H9 (cell line): ENCODE measurements at regions not wholly inside any gene's neighbourhood (a gene's known extent, or its start where the extent isn't known, plus 50 kb on each side); places are given as distances from the start of the nearest gene placed in this dataset.

Source experiments
- DNase-seq: peaks from one replicate; pipeline ENCODE4 v3.0.0-alpha.2; 2017
- H2AFZ ChIP-seq: one replicate; pipeline ENCODE4 v1.6.1; 2013; ENCODE audit warnings: mild to moderate bottlenecking, low read length, control low read depth, moderate library complexity
- H2AK5ac ChIP-seq: 2 replicates; pipeline ENCODE4 v1.6.1; 2013; ENCODE audit warnings: low read length, control low read depth, mixed read lengths; ENCODE audit not compliant: insufficient read length
- H2BK120ac ChIP-seq: one replicate; pipeline ENCODE4 v1.6.1; 2013; ENCODE audit warnings: low read depth, mild to moderate bottlenecking, low read length, control low read depth, inconsistent platforms; ENCODE audit not compliant: poor library complexity, severe bottlenecking
- H2BK12ac ChIP-seq: 2 replicates; pipeline ENCODE4 v1.6.1; 2013; ENCODE audit warnings: low read length, control low read depth, mixed read lengths, low read depth; ENCODE audit not compliant: insufficient read length
- H2BK15ac ChIP-seq: 2 replicates; pipeline ENCODE4 v1.6.1; 2013; ENCODE audit warnings: low read depth, low read length, control low read depth
- H2BK20ac ChIP-seq: one replicate; pipeline ENCODE4 v1.6.1; 2013; ENCODE audit warnings: low read depth, mild to moderate bottlenecking, low read length, control low read depth, inconsistent platforms; ENCODE audit not compliant: poor library complexity, severe bottlenecking
- H2BK5ac ChIP-seq: 2 replicates; pipeline ENCODE4 v1.6.1; 2013; ENCODE audit warnings: low read length, control low read depth, mixed read lengths; ENCODE audit not compliant: insufficient read length
- H3K14ac ChIP-seq: 2 replicates; pipeline ENCODE4 v1.6.1; 2013; ENCODE audit warnings: low read length, control low read depth; ENCODE audit not compliant: insufficient read depth
- H3K18ac ChIP-seq: 2 replicates; pipeline ENCODE4 v1.6.1; 2013; ENCODE audit warnings: low read depth, mild to moderate bottlenecking, mixed read lengths, low read length, control low read depth; ENCODE audit not compliant: insufficient read length
- H3K23ac ChIP-seq: 2 replicates; pipeline ENCODE4 v1.6.1; 2013; ENCODE audit warnings: low read length, control low read depth, mixed read lengths, low read depth; ENCODE audit not compliant: insufficient read length
- H3K23me2 ChIP-seq: 2 replicates; pipeline ENCODE4 v1.6.1; 2013; ENCODE audit warnings: low read depth, mild to moderate bottlenecking, mixed read lengths, low read length, control low read depth; ENCODE audit not compliant: insufficient read length, poor library complexity, severe bottlenecking
- H3K27ac ChIP-seq: 2 replicates; pipeline ENCODE4 v1.5.1; 2013; ENCODE audit warnings: low read length, control low read depth, mixed read lengths, low read depth; ENCODE audit not compliant: insufficient read length
- H3K27me3 ChIP-seq: 2 replicates; pipeline ENCODE4 v1.6.1; 2013; ENCODE audit warnings: low read length, control low read depth, inconsistent platforms; ENCODE audit not compliant: insufficient read depth
- H3K4ac ChIP-seq: 2 replicates; pipeline ENCODE4 v1.6.1; 2013; ENCODE audit warnings: low read depth, mild to moderate bottlenecking, control low read depth, inconsistent platforms, low read length, moderate library complexity
- H3K4me1 ChIP-seq: 2 replicates; pipeline ENCODE4 v1.6.1; 2013; ENCODE audit warnings: low read length, control low read depth, inconsistent platforms; ENCODE audit not compliant: insufficient read depth
- H3K4me2 ChIP-seq: 2 replicates; pipeline ENCODE4 v1.6.1; 2013; ENCODE audit warnings: low read length, control low read depth, mixed read lengths; ENCODE audit not compliant: insufficient read length, insufficient read depth
- H3K56ac ChIP-seq: 2 replicates; pipeline ENCODE4 v1.6.1; 2013; ENCODE audit warnings: low read depth, mild to moderate bottlenecking, mixed read lengths, low read length, control low read depth; ENCODE audit not compliant: insufficient read length
- H3K79me1 ChIP-seq: 2 replicates; pipeline ENCODE4 v1.6.1; 2013; ENCODE audit warnings: low read depth, mild to moderate bottlenecking, moderate library complexity, low read length, control low read depth, inconsistent platforms; ENCODE audit not compliant: insufficient read depth, poor library complexity, severe bottlenecking
- H3K79me2 ChIP-seq: 2 replicates; pipeline ENCODE4 v1.6.1; 2013; ENCODE audit warnings: low read length, control low read depth, inconsistent platforms; ENCODE audit not compliant: insufficient read depth
- H3K9ac ChIP-seq: 2 replicates; pipeline ENCODE4 v1.6.1; 2013; ENCODE audit warnings: low read length, control low read depth, mixed read lengths; ENCODE audit not compliant: insufficient read length; ENCODE audit errors: extremely low read depth
- H3K9me3 ChIP-seq: one replicate; pipeline ENCODE4 v1.6.1; 2013; ENCODE audit warnings: low read depth, low read length, inconsistent platforms; ENCODE audit not compliant: control insufficient read depth
- H3T11ph ChIP-seq: one replicate; pipeline ENCODE4 v1.6.1; 2013; ENCODE audit warnings: mild to moderate bottlenecking, low read length, control low read depth, inconsistent platforms
- H4K20me1 ChIP-seq: one replicate; pipeline ENCODE4 v1.6.1; 2013; ENCODE audit not compliant: control insufficient read depth, insufficient read length, insufficient read depth
- H4K5ac ChIP-seq: 2 replicates; pipeline ENCODE4 v1.6.1; 2013; ENCODE audit warnings: low read depth, mild to moderate bottlenecking, mixed read lengths, low read length, control low read depth; ENCODE audit not compliant: insufficient read length
- H4K8ac ChIP-seq: replicated peaks from 2 replicates; pipeline ENCODE4 v1.6.1; 2013; ENCODE audit warnings: low read length, control low read depth, mixed read lengths, low read depth; ENCODE audit not compliant: insufficient read length
- H4K91ac ChIP-seq: 2 replicates; pipeline ENCODE4 v1.6.1; 2013; ENCODE audit warnings: low read depth, mild to moderate bottlenecking, moderate library complexity, mixed read lengths, low read length, control low read depth; ENCODE audit not compliant: insufficient read length
- H3K27ac Mint-ChIP-seq, 3 experiments: 2 replicates in 2 of 3; 3 replicates in 1 of 3; pipeline ENCODE4 v1.8.0; 2020 to 2021; ENCODE audit warnings: mixed read lengths in 3 of 3, mild to moderate bottlenecking in 1 of 3, moderate library complexity in 1 of 3
- H3K27me3 Mint-ChIP-seq: 2 replicates; pipeline ENCODE4 v1.8.0; 2021; ENCODE audit warnings: low read depth, mild to moderate bottlenecking, moderate library complexity, mixed read lengths
- H3K36me3 Mint-ChIP-seq, 3 experiments: 2 replicates in 2 of 3; 3 replicates in 1 of 3; pipeline ENCODE4 v1.8.0; 2020 to 2021; ENCODE audit warnings: low read depth in 3 of 3, mixed read lengths in 3 of 3; ENCODE audit not compliant: insufficient read depth in 1 of 3
- H3K4me1 Mint-ChIP-seq, 2 experiments: 2 replicates each; pipeline ENCODE4 v1.8.0; 2020; ENCODE audit warnings: mixed read lengths in 2 of 2
- H3K4me3 Mint-ChIP-seq, 2 experiments: 2 replicates in 1 of 2; 3 replicates in 1 of 2; pipeline ENCODE4 v1.8.0; 2020 to 2021; ENCODE audit warnings: mild to moderate bottlenecking in 2 of 2, mixed read lengths in 2 of 2, moderate library complexity in 1 of 2
- H3K9me3 Mint-ChIP-seq, 2 experiments: 2 replicates in 1 of 2; 3 replicates in 1 of 2; pipeline ENCODE4 v1.8.0; 2020; ENCODE audit warnings: mild to moderate bottlenecking in 2 of 2, mixed read lengths in 2 of 2, moderate library complexity in 1 of 2
- CTCF ChIP-seq: fragments of 200-600 bp; sonication (generic); conservative IDR thresholded peaks from 3 replicates; pipeline ENCODE4 v1.8.0; 2021; ENCODE audit warnings: antibody characterized with exemption, mild to moderate bottlenecking

- TF ChIP-seq CTCF = no peak
- no peaks in the 10 kb centered on the region for H3K36me3 Mint-ChIP-seq
- Histone ChIP-seq H4K20me1 (no peaks in the 10 kb centered on the region), H3K4ac (no peak overlapping the region), H4K8ac (no peak overlapping the region), H2BK15ac (no peak overlapping the region), H3K23ac (no peak overlapping the region), H3K79me1 (no peaks in the 10 kb centered on the region), H2BK20ac (no peak overlapping the region), H3T11ph (no peak overlapping the region), H2BK12ac (no peak overlapping the region), H3K4me2 (no peak overlapping the region), H2BK120ac (no peak overlapping the region), H3K27me3 (no peaks in the 10 kb centered on the region), H2BK5ac (no peak overlapping the region), H4K5ac (no peak overlapping the region), H3K9ac (no peak overlapping the region), H3K27ac (no peak overlapping the region), H3K9me3 (no peaks in the 10 kb centered on the region), H3K18ac (no peak overlapping the region), H2AK5ac (no peak overlapping the region), H3K56ac (no peak overlapping the region), H3K23me2 (no peaks in the 10 kb centered on the region), H4K91ac (no peak overlapping the region), H3K4me1 (no peaks in the 10 kb centered on the region), H3K79me2 (no peaks in the 10 kb centered on the region), H2AFZ (no peak overlapping the region), H3K14ac (no peak overlapping the region)
- no peaks in the 10 kb centered on the region; a peak in 1 of 5 replicates for H3K9me3 Mint-ChIP-seq
- no peaks in the 10 kb centered on the region; the same call in 1 of the 2 replicates for H3K27me3 Mint-ChIP-seq
- H3K27ac Mint-ChIP-seq = no peak overlapping the region
- no peak overlapping the region for H3K4me3 Mint-ChIP-seq
- DNase-seq = no peak
- H3K4me1 Mint-ChIP-seq = peaks cover 5 to 8% of the 10 kb centered on the region in 2 experiments; a peak in 3 of 4 replicates
Measured at GRCh38 chr12:58068706-58069105, 127.3 kb downstream of the ATP23 start.
